Loucy (cell line): ENCODE measurements at regions not wholly inside any gene's neighbourhood (a gene's known extent, or its start where the extent isn't known, plus 50 kb on each side); places are given as distances from the start of the nearest gene placed in this dataset.

Experiments used
- EZH2phosphoT487 ChIP-seq: fragments of 200-600 bp; IDR thresholded peaks from 2 replicates; pipeline ENCODE4 v1.6.1; 2018; ENCODE audit warnings: antibody characterized with exemption, mild to moderate bottlenecking, moderate library complexity, borderline replicate concordance
- TF ChIP-seq, protein P1 (sequence below): fragments of 200-600 bp; sonication (generic); conservative IDR thresholded peaks from 2 replicates; pipeline ENCODE4 v1.5.1; 2014; ENCODE audit warnings: mild to moderate bottlenecking, antibody characterized with exemption, low read length

- TF ChIP-seq, protein P1, sequence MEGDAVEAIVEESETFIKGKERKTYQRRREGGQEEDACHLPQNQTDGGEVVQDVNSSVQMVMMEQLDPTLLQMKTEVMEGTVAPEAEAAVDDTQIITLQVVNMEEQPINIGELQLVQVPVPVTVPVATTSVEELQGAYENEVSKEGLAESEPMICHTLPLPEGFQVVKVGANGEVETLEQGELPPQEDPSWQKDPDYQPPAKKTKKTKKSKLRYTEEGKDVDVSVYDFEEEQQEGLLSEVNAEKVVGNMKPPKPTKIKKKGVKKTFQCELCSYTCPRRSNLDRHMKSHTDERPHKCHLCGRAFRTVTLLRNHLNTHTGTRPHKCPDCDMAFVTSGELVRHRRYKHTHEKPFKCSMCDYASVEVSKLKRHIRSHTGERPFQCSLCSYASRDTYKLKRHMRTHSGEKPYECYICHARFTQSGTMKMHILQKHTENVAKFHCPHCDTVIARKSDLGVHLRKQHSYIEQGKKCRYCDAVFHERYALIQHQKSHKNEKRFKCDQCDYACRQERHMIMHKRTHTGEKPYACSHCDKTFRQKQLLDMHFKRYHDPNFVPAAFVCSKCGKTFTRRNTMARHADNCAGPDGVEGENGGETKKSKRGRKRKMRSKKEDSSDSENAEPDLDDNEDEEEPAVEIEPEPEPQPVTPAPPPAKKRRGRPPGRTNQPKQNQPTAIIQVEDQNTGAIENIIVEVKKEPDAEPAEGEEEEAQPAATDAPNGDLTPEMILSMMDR: no peak
- no peak for TF ChIP-seq EZH2phosphoT487
These were observed 176.3 kb upstream of the MEF2C start for GRCh38 chr5:89059274-89059673.
